Transverse colon (tissue), 4 donors: ENCODE measurements at regions not wholly inside any gene's neighbourhood (a gene's known extent, or its start where the extent isn't known, plus 50 kb on each side); places are given as distances from the start of the nearest gene placed in this dataset.

Source experiments
- CTCF ChIP-seq, 5 experiments: fragments of 200-600 bp in 3 of 5; fragments of 450-650 bp in 2 of 5; sonication (generic) in 3 of 5; IDR thresholded peaks; 1 replicate in 2 of 5; 2 replicates in 3 of 5; pipeline ENCODE4 v1.5.1; 2016 to 2017; ENCODE audit warnings: antibody characterized with exemption in 5 of 5, inconsistent platforms in 3 of 5, mild to moderate bottlenecking in 2 of 5, moderate library complexity in 1 of 5
- EP300 ChIP-seq: sonication (generic); formaldehyde crosslinking; IDR thresholded peaks from one replicate; pipeline ENCODE4 v1.6.1; 2017; ENCODE audit warnings: antibody characterized with exemption, low read depth
- POLR2A ChIP-seq: fragments of 450-650 bp; IDR thresholded peaks from one replicate; pipeline ENCODE4 v1.6.1; 2016; ENCODE audit warnings: antibody characterized with exemption, mild to moderate bottlenecking, moderate library complexity
- POLR2AphosphoS5 ChIP-seq, 3 donors: sonication (generic); formaldehyde crosslinking; IDR thresholded peaks; one replicate each; pipeline ENCODE4 v1.6.1; 2016; ENCODE audit warnings: antibody characterized with exemption in 3 of 3

- no peak for TF ChIP-seq CTCF (IDR thresholded peaks at IDR 0.05)
- no peak for TF ChIP-seq POLR2A
- TF ChIP-seq POLR2AphosphoS5 (IDR thresholded peaks at IDR 0.05): no peak
- TF ChIP-seq EP300: no peak
These were observed 141.7 kb upstream of the NDN start for GRCh38 chr15:23828786-23829185.
